ENCODE measurements at regions not wholly inside any gene's neighbourhood (a gene's known extent, or its start where the extent isn't known, plus 50 kb on each side); places are given as distances from the start of the nearest gene placed in this dataset.

- TF ChIP-seq, protein P1, sequence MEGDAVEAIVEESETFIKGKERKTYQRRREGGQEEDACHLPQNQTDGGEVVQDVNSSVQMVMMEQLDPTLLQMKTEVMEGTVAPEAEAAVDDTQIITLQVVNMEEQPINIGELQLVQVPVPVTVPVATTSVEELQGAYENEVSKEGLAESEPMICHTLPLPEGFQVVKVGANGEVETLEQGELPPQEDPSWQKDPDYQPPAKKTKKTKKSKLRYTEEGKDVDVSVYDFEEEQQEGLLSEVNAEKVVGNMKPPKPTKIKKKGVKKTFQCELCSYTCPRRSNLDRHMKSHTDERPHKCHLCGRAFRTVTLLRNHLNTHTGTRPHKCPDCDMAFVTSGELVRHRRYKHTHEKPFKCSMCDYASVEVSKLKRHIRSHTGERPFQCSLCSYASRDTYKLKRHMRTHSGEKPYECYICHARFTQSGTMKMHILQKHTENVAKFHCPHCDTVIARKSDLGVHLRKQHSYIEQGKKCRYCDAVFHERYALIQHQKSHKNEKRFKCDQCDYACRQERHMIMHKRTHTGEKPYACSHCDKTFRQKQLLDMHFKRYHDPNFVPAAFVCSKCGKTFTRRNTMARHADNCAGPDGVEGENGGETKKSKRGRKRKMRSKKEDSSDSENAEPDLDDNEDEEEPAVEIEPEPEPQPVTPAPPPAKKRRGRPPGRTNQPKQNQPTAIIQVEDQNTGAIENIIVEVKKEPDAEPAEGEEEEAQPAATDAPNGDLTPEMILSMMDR (IDR thresholded peaks at IDR 0.05), result no peak
- no peak for TF ChIP-seq POLR2A (IDR thresholded peaks at IDR 0.05)
Measured at GRCh38 chr11:31926816-31927528, 115.8 kb upstream of the PAX6 start.

All from adrenal gland (tissue), 5 donors.